H9 (cell line): ENCODE measurements at regions not wholly inside any gene's neighbourhood (a gene's known extent, or its start where the extent isn't known, plus 50 kb on each side); places are given as distances from the start of the nearest gene placed in this dataset.

ENCODE experiments used
- DNase-seq: peaks from one replicate; pipeline ENCODE4 v3.0.0-alpha.2; 2017
- H2AFZ ChIP-seq: one replicate; pipeline ENCODE4 v1.6.1; 2013; ENCODE audit warnings: mild to moderate bottlenecking, low read length, control low read depth, moderate library complexity
- H2AK5ac ChIP-seq: 2 replicates; pipeline ENCODE4 v1.6.1; 2013; ENCODE audit warnings: low read length, control low read depth, mixed read lengths; ENCODE audit not compliant: insufficient read length
- H2BK120ac ChIP-seq: one replicate; pipeline ENCODE4 v1.6.1; 2013; ENCODE audit warnings: low read depth, mild to moderate bottlenecking, low read length, control low read depth, inconsistent platforms; ENCODE audit not compliant: poor library complexity, severe bottlenecking
- H2BK12ac ChIP-seq: 2 replicates; pipeline ENCODE4 v1.6.1; 2013; ENCODE audit warnings: low read length, control low read depth, mixed read lengths, low read depth; ENCODE audit not compliant: insufficient read length
- H2BK15ac ChIP-seq: 2 replicates; pipeline ENCODE4 v1.6.1; 2013; ENCODE audit warnings: low read depth, low read length, control low read depth
- H2BK20ac ChIP-seq: one replicate; pipeline ENCODE4 v1.6.1; 2013; ENCODE audit warnings: low read depth, mild to moderate bottlenecking, low read length, control low read depth, inconsistent platforms; ENCODE audit not compliant: poor library complexity, severe bottlenecking
- H2BK5ac ChIP-seq: 2 replicates; pipeline ENCODE4 v1.6.1; 2013; ENCODE audit warnings: low read length, control low read depth, mixed read lengths; ENCODE audit not compliant: insufficient read length
- H3K14ac ChIP-seq: 2 replicates; pipeline ENCODE4 v1.6.1; 2013; ENCODE audit warnings: low read length, control low read depth; ENCODE audit not compliant: insufficient read depth
- H3K18ac ChIP-seq: 2 replicates; pipeline ENCODE4 v1.6.1; 2013; ENCODE audit warnings: low read depth, mild to moderate bottlenecking, mixed read lengths, low read length, control low read depth; ENCODE audit not compliant: insufficient read length
- H3K23ac ChIP-seq: 2 replicates; pipeline ENCODE4 v1.6.1; 2013; ENCODE audit warnings: low read length, control low read depth, mixed read lengths, low read depth; ENCODE audit not compliant: insufficient read length
- H3K23me2 ChIP-seq: 2 replicates; pipeline ENCODE4 v1.6.1; 2013; ENCODE audit warnings: low read depth, mild to moderate bottlenecking, mixed read lengths, low read length, control low read depth; ENCODE audit not compliant: insufficient read length, poor library complexity, severe bottlenecking
- H3K27ac ChIP-seq: 2 replicates; pipeline ENCODE4 v1.5.1; 2013; ENCODE audit warnings: low read length, control low read depth, mixed read lengths, low read depth; ENCODE audit not compliant: insufficient read length
- H3K27me3 ChIP-seq: 2 replicates; pipeline ENCODE4 v1.6.1; 2013; ENCODE audit warnings: low read length, control low read depth, inconsistent platforms; ENCODE audit not compliant: insufficient read depth
- H3K4ac ChIP-seq: 2 replicates; pipeline ENCODE4 v1.6.1; 2013; ENCODE audit warnings: low read depth, mild to moderate bottlenecking, control low read depth, inconsistent platforms, low read length, moderate library complexity
- H3K4me1 ChIP-seq: 2 replicates; pipeline ENCODE4 v1.6.1; 2013; ENCODE audit warnings: low read length, control low read depth, inconsistent platforms; ENCODE audit not compliant: insufficient read depth
- H3K4me2 ChIP-seq: 2 replicates; pipeline ENCODE4 v1.6.1; 2013; ENCODE audit warnings: low read length, control low read depth, mixed read lengths; ENCODE audit not compliant: insufficient read length, insufficient read depth
- H3K56ac ChIP-seq: 2 replicates; pipeline ENCODE4 v1.6.1; 2013; ENCODE audit warnings: low read depth, mild to moderate bottlenecking, mixed read lengths, low read length, control low read depth; ENCODE audit not compliant: insufficient read length
- H3K79me1 ChIP-seq: 2 replicates; pipeline ENCODE4 v1.6.1; 2013; ENCODE audit warnings: low read depth, mild to moderate bottlenecking, moderate library complexity, low read length, control low read depth, inconsistent platforms; ENCODE audit not compliant: insufficient read depth, poor library complexity, severe bottlenecking
- H3K79me2 ChIP-seq: 2 replicates; pipeline ENCODE4 v1.6.1; 2013; ENCODE audit warnings: low read length, control low read depth, inconsistent platforms; ENCODE audit not compliant: insufficient read depth
- H3K9ac ChIP-seq: 2 replicates; pipeline ENCODE4 v1.6.1; 2013; ENCODE audit warnings: low read length, control low read depth, mixed read lengths; ENCODE audit not compliant: insufficient read length; ENCODE audit errors: extremely low read depth
- H3K9me3 ChIP-seq: one replicate; pipeline ENCODE4 v1.6.1; 2013; ENCODE audit warnings: low read depth, low read length, inconsistent platforms; ENCODE audit not compliant: control insufficient read depth
- H3T11ph ChIP-seq: one replicate; pipeline ENCODE4 v1.6.1; 2013; ENCODE audit warnings: mild to moderate bottlenecking, low read length, control low read depth, inconsistent platforms
- H4K20me1 ChIP-seq: one replicate; pipeline ENCODE4 v1.6.1; 2013; ENCODE audit not compliant: control insufficient read depth, insufficient read length, insufficient read depth
- H4K5ac ChIP-seq: 2 replicates; pipeline ENCODE4 v1.6.1; 2013; ENCODE audit warnings: low read depth, mild to moderate bottlenecking, mixed read lengths, low read length, control low read depth; ENCODE audit not compliant: insufficient read length
- H4K8ac ChIP-seq: replicated peaks from 2 replicates; pipeline ENCODE4 v1.6.1; 2013; ENCODE audit warnings: low read length, control low read depth, mixed read lengths, low read depth; ENCODE audit not compliant: insufficient read length
- H4K91ac ChIP-seq: 2 replicates; pipeline ENCODE4 v1.6.1; 2013; ENCODE audit warnings: low read depth, mild to moderate bottlenecking, moderate library complexity, mixed read lengths, low read length, control low read depth; ENCODE audit not compliant: insufficient read length
- H3K27ac Mint-ChIP-seq, 3 experiments: 2 replicates in 2 of 3; 3 replicates in 1 of 3; pipeline ENCODE4 v1.8.0; 2020 to 2021; ENCODE audit warnings: mixed read lengths in 3 of 3, mild to moderate bottlenecking in 1 of 3, moderate library complexity in 1 of 3
- H3K27me3 Mint-ChIP-seq: 2 replicates; pipeline ENCODE4 v1.8.0; 2021; ENCODE audit warnings: low read depth, mild to moderate bottlenecking, moderate library complexity, mixed read lengths
- H3K36me3 Mint-ChIP-seq, 3 experiments: 2 replicates in 2 of 3; 3 replicates in 1 of 3; pipeline ENCODE4 v1.8.0; 2020 to 2021; ENCODE audit warnings: low read depth in 3 of 3, mixed read lengths in 3 of 3; ENCODE audit not compliant: insufficient read depth in 1 of 3
- H3K4me1 Mint-ChIP-seq, 2 experiments: 2 replicates each; pipeline ENCODE4 v1.8.0; 2020; ENCODE audit warnings: mixed read lengths in 2 of 2
- H3K4me3 Mint-ChIP-seq, 2 experiments: 2 replicates in 1 of 2; 3 replicates in 1 of 2; pipeline ENCODE4 v1.8.0; 2020 to 2021; ENCODE audit warnings: mild to moderate bottlenecking in 2 of 2, mixed read lengths in 2 of 2, moderate library complexity in 1 of 2
- H3K9me3 Mint-ChIP-seq, 2 experiments: 2 replicates in 1 of 2; 3 replicates in 1 of 2; pipeline ENCODE4 v1.8.0; 2020; ENCODE audit warnings: mild to moderate bottlenecking in 2 of 2, mixed read lengths in 2 of 2, moderate library complexity in 1 of 2
- CTCF ChIP-seq: fragments of 200-600 bp; sonication (generic); conservative IDR thresholded peaks from 3 replicates; pipeline ENCODE4 v1.8.0; 2021; ENCODE audit warnings: antibody characterized with exemption, mild to moderate bottlenecking
- WGBS: extraction: QIAGEN DNeasy Blood & Tissue Kit; methylation state at CpG from one replicate; pipeline ENCODE4 v1.1.7; 2013; ENCODE audit warnings: missing lambda C conversion rate, low lambda C conversion rate, mixed read lengths; ENCODE audit not compliant: insufficient read length; ENCODE audit errors: extremely low coverage; 5-methylcytosine and 5-hydroxymethylcytosine counted together

- H3K14ac ChIP-seq = no peak overlapping the region
- no peak overlapping the region for H3K9ac ChIP-seq
- no peaks in the 10 kb centered on the region for H3K4me1 Mint-ChIP-seq
- H3K79me1 ChIP-seq = no peaks in the 10 kb centered on the region
- no peaks in the 10 kb centered on the region for H3K27me3 ChIP-seq
- no peak overlapping the region for H4K5ac ChIP-seq
- no peak overlapping the region for H3K27ac ChIP-seq
- no peak for TF ChIP-seq CTCF
- no peaks in the 10 kb centered on the region for H3K79me2 ChIP-seq
- no peaks in the 10 kb centered on the region for H3K9me3 ChIP-seq
- H4K8ac ChIP-seq = no peak overlapping the region
- H3K18ac ChIP-seq = no peak overlapping the region
- no peak overlapping the region for H3K23ac ChIP-seq
- H3K9me3 Mint-ChIP-seq = no peaks in the 10 kb centered on the region
- no peak overlapping the region for H3K56ac ChIP-seq
- H2BK15ac ChIP-seq = no peak overlapping the region
- no peaks in the 10 kb centered on the region for H4K20me1 ChIP-seq
- H3K23me2 ChIP-seq = no peaks in the 10 kb centered on the region
- no peak overlapping the region for H3K4me3 Mint-ChIP-seq
- H3K27me3 Mint-ChIP-seq = no peaks in the 10 kb centered on the region; the same call in 1 of the 2 replicates
- H4K91ac ChIP-seq = no peak overlapping the region
- no peak overlapping the region for H3K27ac Mint-ChIP-seq
- H3K4me1 ChIP-seq = no peaks in the 10 kb centered on the region
- no peak overlapping the region for H2AFZ ChIP-seq
- no peak for DNase-seq
- no peak overlapping the region for H3T11ph ChIP-seq
- H2AK5ac ChIP-seq = no peak overlapping the region
- no peak overlapping the region for H2BK20ac ChIP-seq
- H3K4ac ChIP-seq = no peak overlapping the region
- H2BK120ac ChIP-seq = no peak overlapping the region
- no peak overlapping the region for H2BK5ac ChIP-seq
- no CpG with 5 or more reads among the region's 5 CpGs for WGBS
- H3K4me2 ChIP-seq = no peak overlapping the region
- no peak overlapping the region for H2BK12ac ChIP-seq
- H3K36me3 Mint-ChIP-seq = no peaks in the 10 kb centered on the region
These were observed 516.9 kb upstream of the DSEL start for GRCh38 chr18:68033466-68033865.
